ENCODE measurements at regions not wholly inside any gene's neighbourhood (a gene's known extent, or its start where the extent isn't known, plus 50 kb on each side); places are given as distances from the start of the nearest gene placed in this dataset.

DNA sequence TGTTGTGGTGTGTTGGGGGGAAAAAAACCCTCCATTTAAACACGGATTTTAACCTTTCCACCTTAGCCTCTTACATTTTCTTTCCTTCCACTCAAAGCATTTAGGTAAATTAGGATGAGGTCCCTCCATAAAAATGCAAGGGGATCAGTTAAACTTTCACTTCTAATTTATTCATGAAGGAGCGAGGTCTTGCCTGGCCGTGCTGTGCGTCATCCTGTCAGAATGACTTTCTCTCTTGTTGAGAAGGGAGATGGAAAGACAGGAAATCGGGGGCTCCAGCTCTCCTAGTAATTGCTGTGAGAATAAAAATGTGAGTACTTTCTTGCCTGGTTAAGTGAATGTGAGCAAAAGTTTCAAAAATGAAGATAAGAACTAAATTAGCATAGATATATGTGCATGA, 962.3 kb upstream of the NR2F2 start:
- Histone ChIP-seq H3K36me3 (no peaks in the 10 kb centered on the region), H3K9me3 (no peaks in the 10 kb centered on the region), H3K4me3 (no peak overlapping the region), H3K4me1 (no peaks in the 10 kb centered on the region), H3K27me3 (no peaks in the 10 kb centered on the region), H3K27ac (no peak overlapping the region)
- TF ChIP-seq, protein P1, sequence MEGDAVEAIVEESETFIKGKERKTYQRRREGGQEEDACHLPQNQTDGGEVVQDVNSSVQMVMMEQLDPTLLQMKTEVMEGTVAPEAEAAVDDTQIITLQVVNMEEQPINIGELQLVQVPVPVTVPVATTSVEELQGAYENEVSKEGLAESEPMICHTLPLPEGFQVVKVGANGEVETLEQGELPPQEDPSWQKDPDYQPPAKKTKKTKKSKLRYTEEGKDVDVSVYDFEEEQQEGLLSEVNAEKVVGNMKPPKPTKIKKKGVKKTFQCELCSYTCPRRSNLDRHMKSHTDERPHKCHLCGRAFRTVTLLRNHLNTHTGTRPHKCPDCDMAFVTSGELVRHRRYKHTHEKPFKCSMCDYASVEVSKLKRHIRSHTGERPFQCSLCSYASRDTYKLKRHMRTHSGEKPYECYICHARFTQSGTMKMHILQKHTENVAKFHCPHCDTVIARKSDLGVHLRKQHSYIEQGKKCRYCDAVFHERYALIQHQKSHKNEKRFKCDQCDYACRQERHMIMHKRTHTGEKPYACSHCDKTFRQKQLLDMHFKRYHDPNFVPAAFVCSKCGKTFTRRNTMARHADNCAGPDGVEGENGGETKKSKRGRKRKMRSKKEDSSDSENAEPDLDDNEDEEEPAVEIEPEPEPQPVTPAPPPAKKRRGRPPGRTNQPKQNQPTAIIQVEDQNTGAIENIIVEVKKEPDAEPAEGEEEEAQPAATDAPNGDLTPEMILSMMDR (IDR thresholded peaks at IDR 0.05), result no peak
- TF ChIP-seq POLR2A (IDR thresholded peaks at IDR 0.05), result no peak
- DNase-seq, result no peak
- intact Hi-C loops (cut with DNase I; ENCODE audit: low total_unique reads), result no loop called here

DNA sequence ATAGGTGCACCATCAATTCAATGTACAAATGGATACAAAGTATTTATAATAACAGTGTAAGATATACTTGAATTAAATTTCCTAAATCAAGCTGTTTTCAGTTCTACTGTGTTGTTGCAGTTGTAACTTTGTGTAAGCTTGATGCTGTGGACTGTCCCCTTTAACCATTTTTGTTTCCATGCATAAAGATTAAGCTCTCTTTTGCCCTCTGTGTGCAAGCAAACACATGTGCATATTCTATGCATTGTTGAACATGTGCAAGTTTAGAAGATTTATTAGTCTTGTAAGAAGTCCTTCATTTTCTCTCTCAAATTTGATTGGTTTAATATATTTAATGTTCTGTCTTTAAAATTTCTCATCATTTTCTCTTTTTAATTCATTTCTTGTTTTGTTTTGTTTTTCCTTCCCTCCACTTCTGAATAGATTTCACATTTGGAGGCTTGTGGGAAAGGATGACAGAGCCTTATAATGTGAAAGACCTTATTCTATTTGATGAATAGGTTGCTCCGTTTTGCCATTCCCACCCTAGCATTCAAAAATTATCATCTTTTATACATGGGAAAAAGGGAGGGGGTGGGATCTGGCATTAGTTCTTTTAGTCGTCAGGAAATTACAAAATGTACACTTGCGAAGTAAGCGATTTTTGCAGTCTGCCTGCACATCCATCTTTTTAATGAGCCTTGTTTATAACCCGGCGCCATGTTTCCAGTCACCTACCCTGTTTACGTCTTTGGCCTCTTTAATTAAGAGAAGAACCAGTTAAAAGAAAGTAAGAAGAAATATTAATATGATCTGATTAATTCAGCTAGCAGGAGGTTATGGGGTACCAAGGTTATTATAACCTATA, 961.5 kb upstream of the NR2F2 start:
- no peaks in the 10 kb centered on the region for H3K4me1 ChIP-seq
- intact Hi-C loops (cut with DNase I; ENCODE audit: low total_unique reads), result no loop called here
- no peak for DNase-seq
- TF ChIP-seq, protein P1 (IDR thresholded peaks at IDR 0.05), result no peak
- no peak for TF ChIP-seq POLR2A (IDR thresholded peaks at IDR 0.05)
- H3K27ac ChIP-seq, result no peak overlapping the region
- no peak overlapping the region for H3K4me3 ChIP-seq
- no peaks in the 10 kb centered on the region for H3K9me3 ChIP-seq
- no peaks in the 10 kb centered on the region for H3K27me3 ChIP-seq
- no peaks in the 10 kb centered on the region for H3K36me3 ChIP-seq

DNA sequence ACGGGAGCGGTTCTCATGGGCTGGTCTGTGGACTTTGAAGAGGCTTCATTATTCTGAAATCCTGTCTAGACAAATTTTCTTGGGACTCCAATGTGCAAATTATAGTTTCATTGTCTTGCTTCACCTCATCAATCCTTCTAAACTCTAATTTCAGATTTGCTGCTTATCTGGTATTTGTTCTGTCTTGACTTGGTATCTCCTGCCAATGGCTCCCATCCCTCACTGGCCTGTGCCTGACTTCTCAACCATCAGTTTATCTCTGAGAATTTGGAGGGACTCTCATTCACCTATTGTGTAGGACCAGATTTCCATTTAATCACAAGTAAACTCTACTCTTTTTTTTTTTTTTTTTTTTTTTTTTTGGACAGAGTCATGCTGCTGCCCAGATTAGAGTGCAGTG, 960.2 kb upstream of the NR2F2 start:
- Histone ChIP-seq H3K9me3 (no peaks in the 10 kb centered on the region), H3K27ac (no peak overlapping the region), H3K36me3 (no peaks in the 10 kb centered on the region), H3K4me3 (no peak overlapping the region), H3K27me3 (no peaks in the 10 kb centered on the region), H3K4me1 (no peaks in the 10 kb centered on the region)
- intact Hi-C loops (cut with DNase I; ENCODE audit: low total_unique reads), result no loop called here
- TF ChIP-seq POLR2A (IDR thresholded peaks at IDR 0.05), result no peak
- TF ChIP-seq, protein P1 (IDR thresholded peaks at IDR 0.05), result no peak
- no peak for DNase-seq

DNA sequence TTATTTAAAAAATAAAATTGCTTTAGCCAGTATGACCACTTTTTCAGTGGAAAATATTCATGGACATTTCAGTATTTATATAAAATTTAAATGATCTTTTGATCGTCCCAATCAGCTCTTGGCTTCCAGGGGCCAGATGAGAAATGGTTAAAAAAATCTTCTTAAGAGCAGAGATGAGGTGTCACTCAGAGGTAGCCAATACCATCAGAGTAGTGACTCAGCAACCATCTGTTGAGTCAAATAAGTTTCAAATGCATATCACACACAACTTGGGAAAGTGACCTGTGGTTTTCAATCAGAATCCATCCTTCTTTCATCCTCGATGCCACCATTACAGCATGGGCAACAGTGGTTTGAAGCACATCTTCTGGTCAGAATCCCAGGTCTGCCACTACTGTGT, 958.8 kb upstream of the NR2F2 start:
- DNase-seq, result no peak
- no peaks in the 10 kb centered on the region for H3K36me3 ChIP-seq
- no peaks in the 10 kb centered on the region for H3K27me3 ChIP-seq
- no peak overlapping the region for H3K27ac ChIP-seq
- TF ChIP-seq POLR2A (IDR thresholded peaks at IDR 0.05), result no peak
- TF ChIP-seq, protein P1 (IDR thresholded peaks at IDR 0.05), result no peak
- no peaks in the 10 kb centered on the region for H3K4me1 ChIP-seq
- no peaks in the 10 kb centered on the region for H3K9me3 ChIP-seq
- intact Hi-C loops (cut with DNase I; ENCODE audit: low total_unique reads), result no loop called here
- no peak overlapping the region for H3K4me3 ChIP-seq

DNA sequence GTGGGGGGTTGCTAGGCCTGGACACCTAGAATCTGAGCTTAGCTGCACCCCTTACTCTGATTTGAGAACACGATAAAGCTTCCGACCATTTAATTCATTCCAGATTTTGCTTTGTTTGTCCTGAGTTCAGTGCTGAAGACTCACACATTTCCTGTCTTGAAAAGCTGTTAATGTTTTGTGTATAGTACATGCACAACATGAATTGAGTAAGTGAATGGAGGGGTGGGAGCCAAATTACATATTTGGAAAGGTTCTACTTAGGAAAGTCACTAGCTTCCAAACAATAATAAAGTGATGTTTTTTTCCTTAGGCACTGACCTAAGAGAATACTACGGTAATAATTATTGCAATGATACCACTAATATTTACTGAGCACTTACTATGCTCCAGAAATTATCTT, 955.2 kb upstream of the NR2F2 start:
- no peak for DNase-seq
- Histone ChIP-seq H3K27ac (no peak overlapping the region), H3K9me3 (no peaks in the 10 kb centered on the region), H3K27me3 (no peaks in the 10 kb centered on the region), H3K36me3 (no peaks in the 10 kb centered on the region), H3K4me3 (no peak overlapping the region), H3K4me1 (no peaks in the 10 kb centered on the region)
- intact Hi-C loops (cut with DNase I; ENCODE audit: low total_unique reads), result no loop called here
- no peak for TF ChIP-seq POLR2A (IDR thresholded peaks at IDR 0.05)
- TF ChIP-seq, protein P1 (IDR thresholded peaks at IDR 0.05), result no peak

Data from uterus (tissue), 3 donors.